ENCODE measurements at regions not wholly inside any gene's neighbourhood (a gene's known extent, or its start where the extent isn't known, plus 50 kb on each side); places are given as distances from the start of the nearest gene placed in this dataset.

GRCh38 chr4:32499171-32499570 is 1779.0 kb downstream of the PCDH7 start:
- TF ChIP-seq POLR2A (IDR thresholded peaks at IDR 0.05; ENCODE audit: low read depth), result no peak
- TF ChIP-seq, protein P1, sequence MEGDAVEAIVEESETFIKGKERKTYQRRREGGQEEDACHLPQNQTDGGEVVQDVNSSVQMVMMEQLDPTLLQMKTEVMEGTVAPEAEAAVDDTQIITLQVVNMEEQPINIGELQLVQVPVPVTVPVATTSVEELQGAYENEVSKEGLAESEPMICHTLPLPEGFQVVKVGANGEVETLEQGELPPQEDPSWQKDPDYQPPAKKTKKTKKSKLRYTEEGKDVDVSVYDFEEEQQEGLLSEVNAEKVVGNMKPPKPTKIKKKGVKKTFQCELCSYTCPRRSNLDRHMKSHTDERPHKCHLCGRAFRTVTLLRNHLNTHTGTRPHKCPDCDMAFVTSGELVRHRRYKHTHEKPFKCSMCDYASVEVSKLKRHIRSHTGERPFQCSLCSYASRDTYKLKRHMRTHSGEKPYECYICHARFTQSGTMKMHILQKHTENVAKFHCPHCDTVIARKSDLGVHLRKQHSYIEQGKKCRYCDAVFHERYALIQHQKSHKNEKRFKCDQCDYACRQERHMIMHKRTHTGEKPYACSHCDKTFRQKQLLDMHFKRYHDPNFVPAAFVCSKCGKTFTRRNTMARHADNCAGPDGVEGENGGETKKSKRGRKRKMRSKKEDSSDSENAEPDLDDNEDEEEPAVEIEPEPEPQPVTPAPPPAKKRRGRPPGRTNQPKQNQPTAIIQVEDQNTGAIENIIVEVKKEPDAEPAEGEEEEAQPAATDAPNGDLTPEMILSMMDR (IDR thresholded peaks at IDR 0.05), result no peak
- no peak for TF ChIP-seq POLR2AphosphoS5 (IDR thresholded peaks at IDR 0.05)
- TF ChIP-seq EP300 (IDR thresholded peaks at IDR 0.05), result no peak
